B cell (primary cell): ENCODE measurements at regions not wholly inside any gene's neighbourhood (a gene's known extent, or its start where the extent isn't known, plus 50 kb on each side); places are given as distances from the start of the nearest gene placed in this dataset.
"Not testable (repeated sequence)": the region's sequence is repeated elsewhere in the genome, so short reads cannot be mapped to it uniquely, and the experiment has no call there.

Source experiments
- ATAC-seq: fragments of 200-7000 bp; cut with Tn5 transposase; one replicate; pipeline ENCODE4 v1.10.0; 2021; ENCODE audit warnings: low read depth, mild to moderate bottlenecking, moderate number of reproducible peaks, moderate library complexity
- CTCF ChIA-PET: fragments of 350-600 bp; sonication (Branson Sonifier 250); formaldehyde crosslinking; loops from one replicate; lab custom pipeline; 2021; ENCODE audit warnings: antibody characterized with exemption, inconsistent platforms; lab: Charles Lee
- POLR2A ChIA-PET: fragments of 350-600 bp; sonication (Branson Sonifier 250); formaldehyde crosslinking; loops from one replicate; lab custom pipeline; 2021; ENCODE audit warnings: antibody characterized with exemption; lab: Charles Lee
- DNase-seq: peaks from one replicate; pipeline ENCODE4 v3.0.0; 2013
- H2AFZ ChIP-seq: 2 replicates; pipeline ENCODE4 v1.6.1; 2012; ENCODE audit warnings: mild to moderate bottlenecking, low read depth, low read length; ENCODE audit not compliant: insufficient read depth, poor library complexity, severe bottlenecking
- H3K27ac ChIP-seq, 2 donors: 1 replicate in 1 of 2; 2 replicates in 1 of 2; pipeline ENCODE4 v1.5.1; 2012 to 2013; ENCODE audit warnings: low read length in 2 of 2, mild to moderate bottlenecking in 2 of 2, moderate library complexity in 1 of 2
- H3K27me3 ChIP-seq, 4 experiments: fragments of 200-600 bp in 1 of 4; sonication (generic) in 1 of 4; replicated peaks in 1 of 4; 1 replicate in 2 of 4; 2 replicates in 2 of 4; pipeline versions ENCODE4 v1.6.1 to v1.7.0; 2013 to 2016; ENCODE audit warnings: low read length in 3 of 4, mild to moderate bottlenecking in 2 of 4, mixed read lengths in 1 of 4, moderate library complexity in 1 of 4; ENCODE audit not compliant: insufficient read depth in 4 of 4, control insufficient read depth in 3 of 4; ENCODE audit errors: control extremely low read depth in 1 of 4
- H3K36me3 ChIP-seq, 2 experiments: replicated peaks in 1 of 2; 1 replicate in 1 of 2; 2 replicates in 1 of 2; pipeline versions ENCODE4 v1.6.1 to v1.7.1; 2013; ENCODE audit warnings: low read length in 1 of 2; ENCODE audit not compliant: insufficient read depth in 2 of 2, control insufficient read depth in 1 of 2; ENCODE audit errors: control extremely low read depth in 1 of 2, extremely low read depth in 1 of 2
- H3K4me1 ChIP-seq, 2 donors: fragments of 200-600 bp in 1 of 2; sonication (generic) in 1 of 2; 1 replicate in 1 of 2; 2 replicates in 1 of 2; pipeline versions ENCODE4 v1.5.1 to v1.6.1; 2013 to 2017; ENCODE audit warnings: low read length in 2 of 2; ENCODE audit not compliant: control insufficient read depth in 2 of 2, insufficient read depth in 2 of 2
- H3K4me2 ChIP-seq: replicated peaks from 2 replicates; pipeline ENCODE3; 2012; ENCODE audit warnings: mild to moderate bottlenecking, low read depth, low read length; ENCODE audit not compliant: poor library complexity, severe bottlenecking
- H3K4me3 ChIP-seq, 5 experiments: fragments of 200-600 bp in 1 of 5; sonication (generic) in 1 of 5; 1 replicate in 3 of 5; 2 replicates in 2 of 5; pipeline versions ENCODE4 v1.5.1 to v1.7.0; 2011 to 2016; ENCODE audit warnings: low read length in 4 of 5, mild to moderate bottlenecking in 4 of 5, low read depth in 2 of 5, control low read depth in 1 of 5, moderate library complexity in 1 of 5; ENCODE audit not compliant: insufficient read depth in 1 of 5; ENCODE audit errors: control extremely low read depth in 1 of 5, extremely low read depth in 1 of 5
- H3K79me2 ChIP-seq: fragments of 200-600 bp; sonication (generic); one replicate; pipeline ENCODE4 v1.6.0; 2016; ENCODE audit warnings: low read length; ENCODE audit not compliant: control insufficient read depth, insufficient read depth
- H3K9ac ChIP-seq: fragments of 200-600 bp; sonication (generic); 2 replicates; pipeline ENCODE4 v1.6.1; 2017; ENCODE audit warnings: mild to moderate bottlenecking, low read length, moderate library complexity
- H3K9me3 ChIP-seq, 3 donors: one replicate each; pipeline versions ENCODE4 v1.6.1 to v1.7.1; 2013; ENCODE audit warnings: low read length in 2 of 3; ENCODE audit not compliant: control insufficient read depth in 2 of 3, insufficient read depth in 1 of 3; ENCODE audit errors: control extremely low read depth in 1 of 3
- H4K20me1 ChIP-seq: 2 replicates; pipeline ENCODE4 v1.6.0; 2012; ENCODE audit warnings: mild to moderate bottlenecking, low read length; ENCODE audit not compliant: insufficient read depth, control insufficient read depth, poor library complexity, severe bottlenecking
- H3K27ac Mint-ChIP-seq: one replicate; pipeline ENCODE4 v1.8.0; 2021; ENCODE audit warnings: mixed read lengths
- H3K27me3 Mint-ChIP-seq: one replicate; pipeline ENCODE4 v1.8.0; 2021; ENCODE audit warnings: mixed read lengths
- H3K4me1 Mint-ChIP-seq: one replicate; pipeline ENCODE4 v1.8.0; 2021; ENCODE audit warnings: mixed read lengths
- H3K4me3 Mint-ChIP-seq: one replicate; pipeline ENCODE4 v1.8.0; 2021; ENCODE audit warnings: mixed read lengths
- H3K9me3 Mint-ChIP-seq: one replicate; pipeline ENCODE4 v1.8.0; 2022; ENCODE audit warnings: mixed read lengths; ENCODE audit not compliant: insufficient read depth
- WGBS: methylation state at CpG from one replicate; pipeline ENCODE4 v1.1.5; 2013; ENCODE audit warnings: missing lambda C conversion rate; ENCODE audit not compliant: insufficient coverage; 5-methylcytosine and 5-hydroxymethylcytosine counted together
- intact Hi-C: fragments of 100-400 bp; cut with micrococcal nuclease; formaldehyde crosslinking; loops from one replicate; pipeline ENCODE4 v1.10.0; 2022

GRCh38 chr2:91528361-91528760 lies 2836.9 kb downstream of the RPIA start:
- CTCF ChIA-PET, H3K79me2 ChIP-seq, H4K20me1 ChIP-seq, H3K27ac ChIP-seq, H3K4me3 Mint-ChIP-seq, ATAC-seq, H3K9me3 ChIP-seq, H3K4me1 Mint-ChIP-seq, POLR2A ChIA-PET, DNase-seq, H3K4me1 ChIP-seq, H2AFZ ChIP-seq, H3K9ac ChIP-seq, H3K36me3 ChIP-seq, H3K27me3 Mint-ChIP-seq, H3K9me3 Mint-ChIP-seq, intact Hi-C loops, H3K4me2 ChIP-seq, H3K27ac Mint-ChIP-seq, H3K27me3 ChIP-seq, H3K4me3 ChIP-seq: not testable (repeated sequence)
- 92% methylated on average over 2 of the region's 2 CpGs for WGBS

- intact Hi-C loops, H3K9me3 ChIP-seq, H3K27ac Mint-ChIP-seq, H4K20me1 ChIP-seq, H3K27me3 ChIP-seq, H3K4me3 ChIP-seq, H3K27me3 Mint-ChIP-seq, H3K4me3 Mint-ChIP-seq, CTCF ChIA-PET, DNase-seq, H3K27ac ChIP-seq, H3K4me2 ChIP-seq, H3K9ac ChIP-seq, ATAC-seq, H3K4me1 Mint-ChIP-seq, H2AFZ ChIP-seq, POLR2A ChIA-PET, H3K4me1 ChIP-seq, H3K9me3 Mint-ChIP-seq, H3K79me2 ChIP-seq, H3K36me3 ChIP-seq: not testable (repeated sequence)
- no CpG with 5 or more reads among the region's 7 CpGs for WGBS
Measured at GRCh38 chr2:91536109-91536508, 2844.6 kb downstream of the RPIA start.

- DNase-seq, H3K27ac Mint-ChIP-seq, H3K27ac ChIP-seq, H3K27me3 ChIP-seq, POLR2A ChIA-PET, H3K9me3 Mint-ChIP-seq, H2AFZ ChIP-seq, H3K4me3 Mint-ChIP-seq, CTCF ChIA-PET, H3K4me2 ChIP-seq, ATAC-seq, H3K79me2 ChIP-seq, H3K36me3 ChIP-seq, H3K9ac ChIP-seq, H4K20me1 ChIP-seq, H3K9me3 ChIP-seq, H3K4me1 Mint-ChIP-seq, H3K4me1 ChIP-seq, H3K27me3 Mint-ChIP-seq, intact Hi-C loops, H3K4me3 ChIP-seq: not testable (repeated sequence)
- WGBS: 93% methylated on average over 9 of the region's 17 CpGs
Measured at GRCh38 chr2:91536549-91537263, 2845.2 kb downstream of the RPIA start.

GRCh38 chr2:91549316-91549715 lies 2857.8 kb downstream of the RPIA start:
- H3K9ac ChIP-seq, H3K9me3 ChIP-seq, H3K4me1 Mint-ChIP-seq, H3K27me3 Mint-ChIP-seq, H4K20me1 ChIP-seq, POLR2A ChIA-PET, H3K79me2 ChIP-seq, H3K4me3 ChIP-seq, ATAC-seq, H3K27ac Mint-ChIP-seq, H3K4me2 ChIP-seq, H3K36me3 ChIP-seq, H2AFZ ChIP-seq, DNase-seq, H3K27me3 ChIP-seq, H3K4me3 Mint-ChIP-seq, CTCF ChIA-PET, H3K9me3 Mint-ChIP-seq, intact Hi-C loops, H3K27ac ChIP-seq, H3K4me1 ChIP-seq: not testable (repeated sequence)
- WGBS: 76% methylated on average over 6 of the region's 6 CpGs
